Lower lobe of right lung (tissue), 2 donors: ENCODE measurements at regions not wholly inside any gene's neighbourhood (a gene's known extent, or its start where the extent isn't known, plus 50 kb on each side); places are given as distances from the start of the nearest gene placed in this dataset.

Source experiments
- ATAC-seq, 2 donors: fragments of 200-7000 bp; cut with Tn5 transposase; one replicate each; pipeline ENCODE4 v1.9.1; 2020 to 2022; ENCODE audit warnings: mild to moderate bottlenecking in 2 of 2, moderate library complexity in 2 of 2
- DNase-seq: peaks from one replicate; pipeline ENCODE4 v3.0.0-alpha.2; 2020
- H3K27ac ChIP-seq: fragments of 200-600 bp; one replicate; pipeline ENCODE4 v1.8.0; 2022
- H3K27me3 ChIP-seq: fragments of 200-600 bp; one replicate; pipeline ENCODE4 v1.8.0; 2022; ENCODE audit warnings: low read depth
- H3K36me3 ChIP-seq: fragments of 200-600 bp; one replicate; pipeline ENCODE4 v1.8.0; 2022; ENCODE audit warnings: mild to moderate bottlenecking
- H3K4me1 ChIP-seq: fragments of 200-600 bp; one replicate; pipeline ENCODE4 v1.8.0; 2022
- H3K4me3 ChIP-seq: fragments of 200-600 bp; one replicate; pipeline ENCODE4 v1.8.0; 2022; ENCODE audit warnings: mild to moderate bottlenecking
- H3K9me3 ChIP-seq: fragments of 200-600 bp; one replicate; pipeline ENCODE4 v1.8.0; 2022
- intact Hi-C: fragments of 100-400 bp; cut with DNase I; formaldehyde crosslinking; loops from one replicate; pipeline ENCODE4 v1.11.0; 2022
- TF ChIP-seq, protein P1 (sequence below): fragments of 200-600 bp; IDR thresholded peaks from one replicate; pipeline ENCODE4 v1.8.0; 2022; ENCODE audit warnings: antibody characterized with exemption, mild to moderate bottlenecking
- donor health status: DM: no; HTN: yes; CAD: no; lungs with severe emphysema.

GRCh38 chr7:145276118-145276517, 440.3 kb upstream of the TPK1 start:
- Histone ChIP-seq H3K36me3 (no peaks in the 10 kb centered on the region), H3K4me3 (no peak overlapping the region), H3K4me1 (no peaks in the 10 kb centered on the region), H3K27ac (no peak overlapping the region), H3K27me3 (no peaks in the 10 kb centered on the region), H3K9me3 (no peaks in the 10 kb centered on the region)
- intact Hi-C loops = no loop called here
- DNase-seq = no peak
- TF ChIP-seq, protein P1, sequence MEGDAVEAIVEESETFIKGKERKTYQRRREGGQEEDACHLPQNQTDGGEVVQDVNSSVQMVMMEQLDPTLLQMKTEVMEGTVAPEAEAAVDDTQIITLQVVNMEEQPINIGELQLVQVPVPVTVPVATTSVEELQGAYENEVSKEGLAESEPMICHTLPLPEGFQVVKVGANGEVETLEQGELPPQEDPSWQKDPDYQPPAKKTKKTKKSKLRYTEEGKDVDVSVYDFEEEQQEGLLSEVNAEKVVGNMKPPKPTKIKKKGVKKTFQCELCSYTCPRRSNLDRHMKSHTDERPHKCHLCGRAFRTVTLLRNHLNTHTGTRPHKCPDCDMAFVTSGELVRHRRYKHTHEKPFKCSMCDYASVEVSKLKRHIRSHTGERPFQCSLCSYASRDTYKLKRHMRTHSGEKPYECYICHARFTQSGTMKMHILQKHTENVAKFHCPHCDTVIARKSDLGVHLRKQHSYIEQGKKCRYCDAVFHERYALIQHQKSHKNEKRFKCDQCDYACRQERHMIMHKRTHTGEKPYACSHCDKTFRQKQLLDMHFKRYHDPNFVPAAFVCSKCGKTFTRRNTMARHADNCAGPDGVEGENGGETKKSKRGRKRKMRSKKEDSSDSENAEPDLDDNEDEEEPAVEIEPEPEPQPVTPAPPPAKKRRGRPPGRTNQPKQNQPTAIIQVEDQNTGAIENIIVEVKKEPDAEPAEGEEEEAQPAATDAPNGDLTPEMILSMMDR = no peak
- no peak for ATAC-seq

- no peaks in the 10 kb centered on the region for H3K36me3 ChIP-seq
- no peak for ATAC-seq
- no peaks in the 10 kb centered on the region for H3K9me3 ChIP-seq
- no peak for DNase-seq
- TF ChIP-seq, protein P1 = no peak
- H3K27ac ChIP-seq = no peak overlapping the region
- no peaks in the 10 kb centered on the region for H3K4me1 ChIP-seq
- H3K27me3 ChIP-seq = no peaks in the 10 kb centered on the region
- H3K4me3 ChIP-seq = no peak overlapping the region
- intact Hi-C loops = no loop called here
Measured at GRCh38 chr7:145269418-145270161, 433.7 kb upstream of the TPK1 start.

- intact Hi-C loops = no loop called here
- H3K27ac ChIP-seq = no peak overlapping the region
- no peaks in the 10 kb centered on the region for H3K36me3 ChIP-seq
- TF ChIP-seq, protein P1 = no peak
- no peaks in the 10 kb centered on the region for H3K27me3 ChIP-seq
- no peak for DNase-seq
- H3K4me1 ChIP-seq = no peaks in the 10 kb centered on the region
- H3K9me3 ChIP-seq = no peaks in the 10 kb centered on the region
- no peak for ATAC-seq
- no peak overlapping the region for H3K4me3 ChIP-seq
Measured at GRCh38 chr7:145265180-145265579, 429.3 kb upstream of the TPK1 start.

GRCh38 chr7:145263886-145264285, 428.0 kb upstream of the TPK1 start:
- ATAC-seq (no peak), DNase-seq (no peak)
- Histone ChIP-seq H3K27me3 (no peaks in the 10 kb centered on the region), H3K36me3 (no peaks in the 10 kb centered on the region), H3K27ac (no peak overlapping the region), H3K4me1 (no peaks in the 10 kb centered on the region), H3K4me3 (no peak overlapping the region), H3K9me3 (no peaks in the 10 kb centered on the region)
- TF ChIP-seq, protein P1 = no peak
- intact Hi-C loops = no loop called here

DNA sequence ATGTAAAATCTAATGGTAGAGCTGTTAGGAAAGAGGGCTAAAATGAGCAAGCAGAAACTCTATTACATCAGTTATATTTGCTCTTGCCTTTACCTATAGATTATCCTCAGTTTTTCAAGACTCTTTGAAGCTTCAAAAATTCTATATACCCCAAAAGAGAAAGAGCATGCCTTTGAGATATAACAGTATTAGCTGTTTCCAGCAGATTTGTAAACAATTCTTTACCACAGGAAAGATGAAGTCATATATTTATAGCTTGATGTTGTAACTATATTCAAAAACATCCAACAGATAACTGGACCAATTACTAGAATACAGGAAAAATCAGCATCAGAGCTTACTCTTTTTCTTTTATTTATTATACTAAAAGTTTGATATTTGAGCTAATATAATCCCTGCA, 416.2 kb upstream of the TPK1 start:
- TF ChIP-seq, protein P1 = no peak
- Histone ChIP-seq H3K9me3 (peaks cover 9% of the 10 kb centered on the region), H3K27ac (no peak overlapping the region), H3K4me3 (no peak overlapping the region), H3K4me1 (no peaks in the 10 kb centered on the region), H3K36me3 (no peaks in the 10 kb centered on the region), H3K27me3 (no peaks in the 10 kb centered on the region)
- DNase-seq = no peak
- intact Hi-C loops = no loop called here
- ATAC-seq = no peak
